Astrocyte (in vitro differentiated cells and primary cell): ENCODE measurements at regions not wholly inside any gene's neighbourhood (a gene's known extent, or its start where the extent isn't known, plus 50 kb on each side); places are given as distances from the start of the nearest gene placed in this dataset.

Source experiments
- DNase-seq: peaks from one replicate; pipeline ENCODE4 v3.0.0-alpha.2; 2010; ENCODE audit warnings: low read depth
- FAIRE-seq: peaks from 2 replicates; lab custom pipeline; 2011; peaks lifted over from hg19 to GRCh38; lab: Jason Lieb, UNC
- H2AFZ ChIP-seq: 2 replicates; pipeline ENCODE4 v1.6.0; 2012; ENCODE audit warnings: low read depth, low read length, inconsistent platforms
- H3K27ac ChIP-seq: 2 replicates; pipeline ENCODE4 v1.5.1; 2011; ENCODE audit warnings: low read depth, low read length, inconsistent platforms
- H3K27me3 ChIP-seq: 2 replicates; pipeline ENCODE4 v1.6.0; 2011; ENCODE audit warnings: low read length, inconsistent platforms; ENCODE audit not compliant: insufficient read depth
- H3K36me3 ChIP-seq: 2 replicates; pipeline ENCODE4 v1.5.1; 2011; ENCODE audit warnings: low read length, inconsistent platforms; ENCODE audit not compliant: insufficient read depth
- H3K4me1 ChIP-seq: 2 replicates; pipeline ENCODE4 v1.5.1; 2011; ENCODE audit warnings: low read length, inconsistent platforms; ENCODE audit not compliant: insufficient read depth
- H3K4me2 ChIP-seq: 2 replicates; pipeline ENCODE4 v1.6.0; 2012; ENCODE audit warnings: low read length, inconsistent platforms
- H3K4me3 ChIP-seq: 2 replicates; pipeline ENCODE4 v1.5.1; 2011; ENCODE audit warnings: low read depth, mild to moderate bottlenecking, low read length, inconsistent platforms; ENCODE audit not compliant: insufficient read depth
- H3K79me2 ChIP-seq: 2 replicates; pipeline ENCODE4 v1.6.0; 2012; ENCODE audit warnings: mild to moderate bottlenecking, low read length, inconsistent platforms; ENCODE audit not compliant: insufficient read depth
- H3K9ac ChIP-seq: 2 replicates; pipeline ENCODE4 v1.6.0; 2012; ENCODE audit warnings: mild to moderate bottlenecking, low read length, inconsistent platforms
- H3K9me3 ChIP-seq: 2 replicates; pipeline ENCODE4 v1.5.1; 2012; ENCODE audit warnings: low read depth, mild to moderate bottlenecking, low read length, inconsistent platforms; ENCODE audit not compliant: insufficient read depth
- H4K20me1 ChIP-seq: 2 replicates; pipeline ENCODE4 v1.6.0; 2012; ENCODE audit warnings: low read length, inconsistent platforms; ENCODE audit not compliant: insufficient read depth
- H3K27ac Mint-ChIP-seq: one replicate; pipeline ENCODE4 v1.8.0; 2021; ENCODE audit warnings: mild to moderate bottlenecking, mixed read lengths; ENCODE audit not compliant: unreplicated experiment
- H3K27me3 Mint-ChIP-seq: one replicate; pipeline ENCODE4 v1.8.0; 2021; ENCODE audit warnings: low read depth, mixed read lengths; ENCODE audit not compliant: unreplicated experiment
- H3K36me3 Mint-ChIP-seq: one replicate; pipeline ENCODE4 v1.8.0; 2021; ENCODE audit warnings: low read depth, mixed read lengths; ENCODE audit not compliant: unreplicated experiment
- H3K4me1 Mint-ChIP-seq: one replicate; pipeline ENCODE4 v1.8.0; 2021; ENCODE audit warnings: low read depth, mixed read lengths; ENCODE audit not compliant: unreplicated experiment
- H3K4me3 Mint-ChIP-seq: one replicate; pipeline ENCODE4 v1.8.0; 2021; ENCODE audit warnings: mild to moderate bottlenecking, moderate library complexity, mixed read lengths; ENCODE audit not compliant: unreplicated experiment
- H3K9me3 Mint-ChIP-seq: one replicate; pipeline ENCODE4 v1.8.0; 2021; ENCODE audit warnings: mild to moderate bottlenecking, mixed read lengths; ENCODE audit not compliant: unreplicated experiment
- CTCF ChIP-seq: IDR thresholded peaks from 2 replicates; pipeline ENCODE4 v1.5.1; 2011; ENCODE audit warnings: low read depth, mild to moderate bottlenecking, inconsistent platforms, low read length, moderate library complexity; ENCODE audit not compliant: insufficient read depth
- EZH2 ChIP-seq: IDR thresholded peaks from 2 replicates; pipeline ENCODE4 v1.6.1; 2012; ENCODE audit warnings: mild to moderate bottlenecking, low read length, inconsistent platforms; ENCODE audit not compliant: insufficient read depth

GRCh38 chr2:107242811-107243210 lies 356.8 kb upstream of the ST6GAL2 start:
- Mint-ChIP-seq H3K27me3 (peaks cover 3% of the 10 kb centered on the region), H3K4me1 (no peaks in the 10 kb centered on the region), H3K4me3 (no peak overlapping the region), H3K36me3 (no peaks in the 10 kb centered on the region), H3K9me3 (peaks cover 4% of the 10 kb centered on the region), H3K27ac (no peak overlapping the region)
- Histone ChIP-seq H3K9me3 (no peaks in the 10 kb centered on the region), H3K4me1 (no peaks in the 10 kb centered on the region), H3K36me3 (no peaks in the 10 kb centered on the region), H3K27ac (no peak overlapping the region), H3K27me3 (no peaks in the 10 kb centered on the region), H2AFZ (no peak overlapping the region), H3K79me2 (no peaks in the 10 kb centered on the region), H3K9ac (no peak overlapping the region), H4K20me1 (no peaks in the 10 kb centered on the region), H3K4me2 (no peak overlapping the region), H3K4me3 (no peak overlapping the region)
- no peak for TF ChIP-seq CTCF
- TF ChIP-seq EZH2 = no peak
- DNase-seq (no peak), FAIRE-seq (no peak)

- H3K4me3 Mint-ChIP-seq = no peak overlapping the region
These were observed 363.0 kb upstream of the ST6GAL2 start for GRCh38 chr2:107248932-107249331.

GRCh38 chr2:107255744-107256143 lies 369.8 kb upstream of the ST6GAL2 start:
- no peaks in the 10 kb centered on the region for H3K27me3 ChIP-seq
- FAIRE-seq = no peak
- Mint-ChIP-seq H3K36me3 (no peaks in the 10 kb centered on the region), H3K4me1 (peaks cover 19% of the 10 kb centered on the region), H3K27ac (no peak overlapping the region), H3K27me3 (no peaks in the 10 kb centered on the region), H3K9me3 (no peaks in the 10 kb centered on the region), H3K4me3 (no peak overlapping the region)
- no peak overlapping the region for H3K27ac ChIP-seq
- no peak overlapping the region for H3K9ac ChIP-seq
- no peaks in the 10 kb centered on the region for H4K20me1 ChIP-seq
- H3K4me2 ChIP-seq = no peak overlapping the region
- H3K79me2 ChIP-seq = no peaks in the 10 kb centered on the region
- no peak overlapping the region for H3K4me3 ChIP-seq
- no peaks in the 10 kb centered on the region for H3K4me1 ChIP-seq
- no peaks in the 10 kb centered on the region for H3K36me3 ChIP-seq
- DNase-seq = no peak
- H2AFZ ChIP-seq = no peak overlapping the region
- no peaks in the 10 kb centered on the region for H3K9me3 ChIP-seq
- no peak for TF ChIP-seq EZH2
- TF ChIP-seq CTCF = no peak

More at GRCh38 chr2:107248932-107249331, 363.0 kb upstream of the ST6GAL2 start:
- Histone ChIP-seq H3K36me3 (no peaks in the 10 kb centered on the region), H3K9ac (no peak overlapping the region), H2AFZ (no peak overlapping the region), H3K79me2 (no peaks in the 10 kb centered on the region), H3K27ac (no peak overlapping the region), H3K4me2 (no peak overlapping the region), H3K4me3 (no peak overlapping the region), H3K4me1 (no peaks in the 10 kb centered on the region), H3K9me3 (no peaks in the 10 kb centered on the region), H3K27me3 (no peaks in the 10 kb centered on the region), H4K20me1 (no peaks in the 10 kb centered on the region)
- Mint-ChIP-seq H3K27ac (no peak overlapping the region), H3K36me3 (no peaks in the 10 kb centered on the region), H3K9me3 (peaks cover 2% of the 10 kb centered on the region), H3K27me3 (peaks cover 3% of the 10 kb centered on the region), H3K4me1 (no peaks in the 10 kb centered on the region)
- no peak for TF ChIP-seq EZH2
- DNase-seq (no peak), FAIRE-seq (no peak)
